Kidney epithelial cell (primary cell): ENCODE measurements at regions not wholly inside any gene's neighbourhood (a gene's known extent, or its start where the extent isn't known, plus 50 kb on each side); places are given as distances from the start of the nearest gene placed in this dataset.

ENCODE experiments used
- DNase-seq: peaks from one replicate; pipeline ENCODE4 v3.0.0-alpha.2; 2010; ENCODE audit warnings: low read depth
- H3K27me3 ChIP-seq: 2 replicates; pipeline ENCODE4 v1.6.0; 2011; ENCODE audit warnings: low read length; ENCODE audit not compliant: control insufficient read depth, insufficient read depth
- H3K36me3 ChIP-seq: 2 replicates; pipeline ENCODE4 v1.5.1; 2011; ENCODE audit warnings: low read length; ENCODE audit not compliant: control insufficient read depth, insufficient read depth
- H3K4me3 ChIP-seq: 2 replicates; pipeline ENCODE4 v1.5.1; 2011; ENCODE audit warnings: low read depth, mild to moderate bottlenecking, control low read depth, low read length
- TF ChIP-seq, protein P1 (sequence below): IDR thresholded peaks from 2 replicates; pipeline ENCODE4 v1.5.1; 2011; ENCODE audit warnings: mild to moderate bottlenecking, moderate library complexity, low read length, control low read depth, inconsistent platforms; ENCODE audit not compliant: insufficient read depth, poor library complexity, severe bottlenecking

DNA sequence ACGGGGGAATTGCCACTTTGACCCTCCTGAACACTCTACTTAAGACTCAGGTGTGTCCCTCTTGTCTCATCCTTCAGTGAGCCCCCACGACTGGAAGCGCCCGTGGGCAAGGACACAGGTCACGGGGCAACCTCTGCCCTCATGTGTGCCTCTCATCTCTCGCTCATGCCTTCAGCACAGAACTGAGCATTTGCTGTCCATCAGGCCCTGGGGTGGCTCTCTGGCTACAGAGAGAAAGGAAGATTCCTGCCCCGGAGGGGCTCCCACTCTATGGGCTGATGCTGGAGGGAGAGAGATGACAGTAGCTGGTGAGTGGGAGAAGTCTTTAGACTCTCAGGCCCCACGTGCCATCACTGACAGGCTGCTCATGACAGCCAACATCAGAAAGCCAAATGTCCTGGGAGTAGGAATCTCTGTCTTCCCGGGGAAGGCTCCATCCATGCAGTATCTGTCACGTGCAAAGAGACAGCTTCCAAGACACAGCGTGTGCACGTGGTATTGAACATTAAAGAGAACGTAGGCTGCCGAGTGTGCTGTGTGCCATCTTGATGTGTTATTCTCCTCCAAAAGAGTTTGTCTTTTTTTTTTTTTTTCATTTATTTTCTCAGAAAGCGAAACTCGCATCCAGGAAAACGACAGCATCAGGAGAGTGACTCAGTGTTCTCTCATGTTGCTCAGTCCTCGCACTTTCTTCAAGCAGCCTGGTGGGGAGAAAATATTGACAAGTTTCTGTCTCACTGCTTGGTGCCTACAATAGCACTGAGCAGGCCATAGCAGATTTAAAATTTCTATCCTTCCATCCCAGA, 190.5 kb downstream of the GAS1 start:
- H3K27me3 ChIP-seq = no peaks in the 10 kb centered on the region
- DNase-seq = no peak
- H3K4me3 ChIP-seq = no peak overlapping the region
- H3K36me3 ChIP-seq = no peaks in the 10 kb centered on the region
- TF ChIP-seq, protein P1, sequence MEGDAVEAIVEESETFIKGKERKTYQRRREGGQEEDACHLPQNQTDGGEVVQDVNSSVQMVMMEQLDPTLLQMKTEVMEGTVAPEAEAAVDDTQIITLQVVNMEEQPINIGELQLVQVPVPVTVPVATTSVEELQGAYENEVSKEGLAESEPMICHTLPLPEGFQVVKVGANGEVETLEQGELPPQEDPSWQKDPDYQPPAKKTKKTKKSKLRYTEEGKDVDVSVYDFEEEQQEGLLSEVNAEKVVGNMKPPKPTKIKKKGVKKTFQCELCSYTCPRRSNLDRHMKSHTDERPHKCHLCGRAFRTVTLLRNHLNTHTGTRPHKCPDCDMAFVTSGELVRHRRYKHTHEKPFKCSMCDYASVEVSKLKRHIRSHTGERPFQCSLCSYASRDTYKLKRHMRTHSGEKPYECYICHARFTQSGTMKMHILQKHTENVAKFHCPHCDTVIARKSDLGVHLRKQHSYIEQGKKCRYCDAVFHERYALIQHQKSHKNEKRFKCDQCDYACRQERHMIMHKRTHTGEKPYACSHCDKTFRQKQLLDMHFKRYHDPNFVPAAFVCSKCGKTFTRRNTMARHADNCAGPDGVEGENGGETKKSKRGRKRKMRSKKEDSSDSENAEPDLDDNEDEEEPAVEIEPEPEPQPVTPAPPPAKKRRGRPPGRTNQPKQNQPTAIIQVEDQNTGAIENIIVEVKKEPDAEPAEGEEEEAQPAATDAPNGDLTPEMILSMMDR = no peak

DNA sequence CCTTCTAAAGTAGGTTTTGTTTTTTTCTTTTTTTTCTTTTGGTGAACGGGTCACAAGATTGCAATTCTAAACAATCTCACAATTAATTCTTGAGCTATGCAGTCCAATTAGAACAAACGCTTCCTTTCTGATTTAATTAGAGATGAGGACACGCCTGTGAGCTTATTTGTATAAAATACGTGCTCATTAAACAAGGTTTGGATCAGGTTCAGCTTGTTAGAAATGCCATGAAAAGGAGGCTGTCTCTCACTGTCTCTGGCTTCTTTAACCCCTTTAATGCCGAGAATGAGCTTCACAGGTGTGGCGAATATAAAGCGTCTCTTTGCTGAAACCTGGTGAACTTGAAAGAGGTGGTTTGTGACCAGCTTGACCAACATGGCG, 191.8 kb downstream of the GAS1 start:
- Histone ChIP-seq H3K4me3 (no peak overlapping the region), H3K27me3 (no peaks in the 10 kb centered on the region), H3K36me3 (no peaks in the 10 kb centered on the region)
- TF ChIP-seq, protein P1 = no peak
- no peak for DNase-seq

DNA sequence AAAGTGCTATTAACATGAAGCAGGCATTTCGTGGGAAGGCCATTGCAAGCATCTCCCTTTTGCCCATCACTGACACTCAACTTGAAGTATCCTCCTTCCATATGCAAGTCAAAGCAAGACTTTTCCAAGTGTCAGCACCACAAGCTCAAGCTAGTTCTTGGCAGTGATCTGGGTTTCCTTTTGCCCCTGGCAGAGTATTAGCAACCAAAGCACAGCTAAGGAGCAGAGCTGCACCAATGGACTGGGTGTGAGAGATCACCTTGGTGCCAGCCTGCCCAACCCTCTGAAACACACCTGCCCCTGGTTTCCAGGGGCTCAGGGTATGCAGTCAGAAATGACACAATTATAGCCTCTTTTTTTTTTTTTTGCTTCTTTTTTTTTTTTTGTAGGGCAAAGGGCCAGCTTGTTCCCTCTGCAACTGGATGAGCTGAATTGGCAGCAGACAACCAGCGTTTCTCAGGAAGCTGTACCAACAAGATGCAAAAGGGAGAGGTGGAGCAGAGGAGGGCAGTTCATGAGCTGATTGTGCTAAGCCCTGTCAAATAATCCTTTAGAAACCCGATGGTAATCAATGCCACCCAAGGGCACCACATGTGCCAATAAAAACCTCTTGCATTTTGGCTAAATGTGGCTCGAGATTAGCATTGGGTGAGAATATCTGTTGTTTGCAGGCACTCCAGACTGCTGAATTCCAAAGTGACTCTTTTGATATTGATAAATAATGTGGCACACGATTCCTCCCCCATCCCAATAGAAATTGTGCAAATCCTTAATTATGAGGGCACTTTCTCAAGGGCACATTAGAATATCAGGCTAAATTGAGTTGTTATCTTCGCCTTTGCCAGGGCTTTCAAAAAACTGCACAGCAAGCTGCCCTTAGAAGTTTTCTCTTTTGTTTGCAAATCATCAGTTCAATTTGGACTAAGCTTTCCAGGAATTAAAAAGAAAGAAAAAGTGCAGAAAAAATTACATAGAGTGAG, 192.4 kb downstream of the GAS1 start:
- no peak overlapping the region for H3K4me3 ChIP-seq
- H3K27me3 ChIP-seq = no peaks in the 10 kb centered on the region
- TF ChIP-seq, protein P1 = no peak
- DNase-seq = no peak
- no peaks in the 10 kb centered on the region for H3K36me3 ChIP-seq

DNA sequence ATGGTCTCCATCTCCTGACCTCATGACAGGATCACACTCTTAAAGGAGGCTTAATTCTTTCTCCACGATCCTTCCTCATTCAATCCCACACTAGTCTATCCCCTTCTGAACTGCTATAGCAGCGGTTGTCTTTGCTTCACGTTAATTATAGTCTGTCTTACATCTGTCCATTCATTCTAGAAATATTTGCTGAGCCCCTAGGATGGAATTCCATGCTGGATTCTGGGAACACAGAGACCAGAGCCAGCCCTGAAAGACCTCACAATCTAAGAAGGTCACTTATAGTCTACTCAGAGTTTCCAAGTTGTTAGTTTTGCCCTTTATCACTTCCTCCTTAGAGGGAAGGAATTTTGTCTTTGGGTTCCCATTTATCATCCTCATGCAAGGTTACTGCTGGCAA, 193.5 kb downstream of the GAS1 start:
- no peak overlapping the region for H3K4me3 ChIP-seq
- TF ChIP-seq, protein P1 = no peak
- no peak for DNase-seq
- H3K36me3 ChIP-seq = no peaks in the 10 kb centered on the region
- H3K27me3 ChIP-seq = no peaks in the 10 kb centered on the region

DNA sequence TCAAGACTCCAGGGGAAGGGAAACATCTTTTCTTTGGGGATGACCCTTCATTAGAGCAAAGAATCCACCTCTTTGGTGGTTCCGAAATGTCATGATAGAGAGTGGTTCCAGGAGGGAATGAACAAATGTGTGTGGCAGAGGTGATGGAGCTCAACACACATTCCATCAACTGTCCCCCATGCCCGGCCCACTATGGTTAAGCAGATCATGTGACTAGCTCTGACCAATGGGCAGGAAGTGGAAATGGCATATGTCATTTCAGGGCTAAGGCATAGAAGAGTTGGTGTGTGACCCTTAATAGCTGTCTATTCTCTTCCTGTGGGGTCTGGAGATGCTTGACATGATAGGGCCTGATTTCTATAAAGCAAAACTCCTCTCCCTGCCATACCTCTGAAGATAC, 194.6 kb downstream of the GAS1 start:
- TF ChIP-seq, protein P1 = no peak
- no peak for DNase-seq
- no peaks in the 10 kb centered on the region for H3K27me3 ChIP-seq
- no peaks in the 10 kb centered on the region for H3K36me3 ChIP-seq
- no peak overlapping the region for H3K4me3 ChIP-seq
